ENCODE measurements at regions not wholly inside any gene's neighbourhood (a gene's known extent, or its start where the extent isn't known, plus 50 kb on each side); places are given as distances from the start of the nearest gene placed in this dataset.

DNA sequence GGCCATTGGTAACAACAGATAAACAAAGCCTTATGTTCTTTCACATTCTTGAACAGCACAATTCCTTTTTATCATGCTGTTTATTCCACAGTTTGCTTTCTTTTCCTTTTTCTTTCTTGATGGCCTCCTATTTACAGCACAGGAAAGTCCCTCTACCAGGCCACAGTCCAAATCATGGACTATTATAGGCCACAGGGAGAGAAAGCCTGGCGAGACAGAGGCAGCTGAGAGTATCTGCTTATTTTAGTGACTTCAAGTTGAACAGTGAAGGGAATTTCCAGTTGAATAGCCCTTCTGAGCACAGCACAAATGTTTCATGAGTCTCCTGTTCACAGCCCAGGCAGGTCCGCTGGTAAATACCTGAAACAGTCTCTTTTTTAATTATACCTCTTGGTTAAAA, 263.7 kb upstream of the ARID1B start:
- TF ChIP-seq, protein P1, sequence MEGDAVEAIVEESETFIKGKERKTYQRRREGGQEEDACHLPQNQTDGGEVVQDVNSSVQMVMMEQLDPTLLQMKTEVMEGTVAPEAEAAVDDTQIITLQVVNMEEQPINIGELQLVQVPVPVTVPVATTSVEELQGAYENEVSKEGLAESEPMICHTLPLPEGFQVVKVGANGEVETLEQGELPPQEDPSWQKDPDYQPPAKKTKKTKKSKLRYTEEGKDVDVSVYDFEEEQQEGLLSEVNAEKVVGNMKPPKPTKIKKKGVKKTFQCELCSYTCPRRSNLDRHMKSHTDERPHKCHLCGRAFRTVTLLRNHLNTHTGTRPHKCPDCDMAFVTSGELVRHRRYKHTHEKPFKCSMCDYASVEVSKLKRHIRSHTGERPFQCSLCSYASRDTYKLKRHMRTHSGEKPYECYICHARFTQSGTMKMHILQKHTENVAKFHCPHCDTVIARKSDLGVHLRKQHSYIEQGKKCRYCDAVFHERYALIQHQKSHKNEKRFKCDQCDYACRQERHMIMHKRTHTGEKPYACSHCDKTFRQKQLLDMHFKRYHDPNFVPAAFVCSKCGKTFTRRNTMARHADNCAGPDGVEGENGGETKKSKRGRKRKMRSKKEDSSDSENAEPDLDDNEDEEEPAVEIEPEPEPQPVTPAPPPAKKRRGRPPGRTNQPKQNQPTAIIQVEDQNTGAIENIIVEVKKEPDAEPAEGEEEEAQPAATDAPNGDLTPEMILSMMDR (IDR thresholded peaks at IDR 0.05; ENCODE audit: low read depth, low read length), result no peak
- no peak for TF ChIP-seq POLR2A (IDR thresholded peaks at IDR 0.05; ENCODE audit: extremely low read depth, insufficient read length)
- TF ChIP-seq MYC (IDR thresholded peaks at IDR 0.05; ENCODE audit: low read depth, low read length), result no peak
- TF ChIP-seq, protein P2, sequence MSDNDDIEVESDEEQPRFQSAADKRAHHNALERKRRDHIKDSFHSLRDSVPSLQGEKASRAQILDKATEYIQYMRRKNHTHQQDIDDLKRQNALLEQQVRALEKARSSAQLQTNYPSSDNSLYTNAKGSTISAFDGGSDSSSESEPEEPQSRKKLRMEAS (IDR thresholded peaks at IDR 0.05; ENCODE audit: low read depth, low read length), result no peak
